Heart right ventricle (tissue), 16 donors: ENCODE measurements at regions not wholly inside any gene's neighbourhood (a gene's known extent, or its start where the extent isn't known, plus 50 kb on each side); places are given as distances from the start of the nearest gene placed in this dataset.

Source experiments
- ATAC-seq, 8 donors: fragments of 200-7000 bp; cut with Tn5 transposase; one replicate each; pipeline ENCODE4 v1.9.1; 2020; ENCODE audit warnings: mild to moderate bottlenecking in 8 of 8, moderate library complexity in 8 of 8, moderate number of reproducible peaks in 1 of 8
- DNase-seq, 2 donors: peaks; one replicate each; pipeline ENCODE4 v3.0.0-alpha.2; 2020
- H3K27ac ChIP-seq, 10 donors: fragments of 200-600 bp; sonication (generic) in 2 of 10; one replicate each; pipeline versions ENCODE4 v1.5.0 to v1.8.0; 2020 to 2022; ENCODE audit warnings: mild to moderate bottlenecking in 3 of 10
- H3K27me3 ChIP-seq, 7 donors: fragments of 200-600 bp; one replicate each; pipeline ENCODE4 v1.8.0; 2021 to 2022; ENCODE audit warnings: mild to moderate bottlenecking in 2 of 7
- H3K36me3 ChIP-seq, 9 donors: fragments of 200-600 bp; sonication (generic) in 1 of 9; one replicate each; pipeline versions ENCODE4 v1.5.0 to v1.8.0; 2020 to 2022; ENCODE audit warnings: mild to moderate bottlenecking in 2 of 9
- H3K4me1 ChIP-seq, 9 donors: fragments of 200-600 bp; sonication (generic) in 1 of 9; one replicate each; pipeline versions ENCODE4 v1.5.0 to v1.8.0; 2020 to 2022; ENCODE audit warnings: mild to moderate bottlenecking in 4 of 9
- H3K4me3 ChIP-seq, 10 donors: fragments of 200-600 bp; sonication (generic) in 2 of 10; one replicate each; pipeline versions ENCODE4 v1.5.0 to v1.8.0; 2020 to 2022; ENCODE audit warnings: mild to moderate bottlenecking in 7 of 10, moderate library complexity in 2 of 10
- H3K9me3 ChIP-seq, 11 donors: fragments of 200-600 bp in 10 of 11; sonication (generic) in 2 of 11; one replicate each; pipeline versions ENCODE4 v1.5.0 to v1.8.0; 2013 to 2022; ENCODE audit warnings: mild to moderate bottlenecking in 2 of 11, control low read depth in 1 of 11, moderate library complexity in 1 of 11
- CTCF ChIP-seq, 9 donors: fragments of 200-600 bp; sonication (generic) in 2 of 9; IDR thresholded peaks; one replicate each; pipeline versions ENCODE4 v1.5.0 to v1.8.0; 2021 to 2022; ENCODE audit warnings: antibody characterized with exemption in 9 of 9, mild to moderate bottlenecking in 5 of 9, moderate library complexity in 1 of 9
- WGBS, 2 donors: extraction: QIAGEN DNeasy Blood & Tissue Kit; methylation state at CpG; one replicate each; pipeline ENCODE4 v1.1.7; 2013; ENCODE audit warnings: inconsistent platforms in 1 of 2; 5-methylcytosine and 5-hydroxymethylcytosine counted together
- intact Hi-C, 10 donors: fragments of 100-400 bp; cut with DNase I; formaldehyde crosslinking; loops; one replicate each; pipeline versions ENCODE4 v1.11.1 to v1.14.2; 2022
- donor health status: Arrhythmogenic right ventricular cardiomyopathy.
- donor health status: ischemic (EF 13 %, LVEDD 7.1; RV severe dilation, severe dysfunction).
- donor health status: healthy with polysubstance abuse.
- donor health status: DM: no; HTN: yes; CAD: no.
- donor health status: DM: no; HTN: no; CAD: no.
- donor health status: ischemic (EF 25% LVEDD 6.9; RV normal size, moderate dysfunction).
- donor health status: ischemic (EF 25% LVEDD 5.7; RV mildly dilated, moderate dysfunction).
- donor health status: healthy.
- donor health status: DM: yes; HTN: yes; CAD: no.
- donor health status: Ischemic cardiomyopathy.
- donor health status: ischemic (EF 35%, LVEDD 5.7; RV mildly dilated, moderate dysfunction).
- donor health status: nonischemic (EF 11% LVEDD 7.7; RV severe dilation, severe dysfunction).
- donor health status: DM: yes; HTN: yes; CAD: no.
- donor health status: PGD.
- donor health status: ischemic (EF 29% LVEDD 5.4; RV normal size, mild dysfunction).
- donor health status: nonischemic (EF 23%, LVEDD 6.1; RV moderate dilation, normal function).

DNA sequence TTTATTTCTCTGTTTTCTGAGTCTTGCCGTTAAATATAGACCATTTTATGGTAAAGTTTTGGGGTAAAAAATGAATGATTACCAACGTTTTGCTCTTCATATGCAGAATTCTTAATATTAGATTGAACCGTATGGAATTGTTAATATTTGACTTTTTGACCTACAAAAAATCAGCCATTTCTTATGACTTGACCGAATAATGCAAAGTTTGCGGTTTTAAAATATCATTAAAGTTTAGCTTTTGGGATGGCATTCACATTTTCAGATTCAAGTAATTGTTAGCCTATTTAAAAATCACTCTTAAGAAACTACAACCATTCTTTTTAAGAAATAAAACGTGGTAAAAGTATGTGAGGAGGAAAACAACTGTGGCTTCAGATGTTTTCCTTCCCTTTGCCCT lies 138.0 kb downstream of the HAUS1 start:
- TF ChIP-seq CTCF (IDR thresholded peaks at IDR 0.05), result no peak
- intact Hi-C loops, result no loop called here
- Histone ChIP-seq H3K9me3 (no peaks in the 10 kb centered on the region), H3K4me3 (no peak overlapping the region), H3K4me1 (peaks cover 0 to 10% (median 0%) of the 10 kb centered on the region in 9 donors), H3K27me3 (no peaks in the 10 kb centered on the region), H3K27ac (no peak overlapping the region), H3K36me3 (peaks cover 0 to 11% (median 0%) of the 10 kb centered on the region in 9 donors)
- ATAC-seq (no peak), DNase-seq (no peak)
- 95 to 96% methylated on average over 6 of the region's 6 CpGs for WGBS, 2 donors

DNA sequence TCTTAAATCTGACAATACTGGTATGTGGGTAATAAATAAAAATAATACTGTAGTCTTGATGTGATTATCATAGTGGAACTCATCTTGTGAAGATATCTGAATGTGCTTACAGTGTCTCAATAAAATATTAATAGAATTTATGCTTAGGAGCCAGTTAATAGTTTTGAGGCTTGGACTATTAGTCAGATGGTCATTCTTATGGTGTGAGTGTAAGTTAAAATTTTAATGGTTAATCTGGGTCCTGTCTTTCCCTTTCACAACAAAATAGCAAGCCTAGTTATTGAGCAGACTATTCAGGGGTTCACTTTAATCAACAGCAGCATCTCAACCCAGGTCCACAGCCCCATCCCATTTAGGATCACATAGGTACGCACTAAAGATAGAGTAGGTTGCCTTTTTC lies 138.9 kb downstream of the HAUS1 start:
- ATAC-seq (no peak), DNase-seq (no peak)
- H3K9me3 ChIP-seq, result no peaks in the 10 kb centered on the region
- H3K27ac ChIP-seq, result no peak overlapping the region
- WGBS, 2 donors, result 3 to 51% methylated on average over 1 of the region's 1 CpG
- H3K4me1 ChIP-seq, result peaks cover 0 to 10% (median 0%) of the 10 kb centered on the region in 9 donors
- no peak for TF ChIP-seq CTCF (IDR thresholded peaks at IDR 0.05)
- no peaks in the 10 kb centered on the region for H3K27me3 ChIP-seq
- no peak overlapping the region for H3K4me3 ChIP-seq
- H3K36me3 ChIP-seq, result peaks cover 0 to 8% (median 0%) of the 10 kb centered on the region in 9 donors
- intact Hi-C loops, result no loop called here

GRCh38 chr18:46243673-46244072 lies 139.5 kb downstream of the HAUS1 start:
- ATAC-seq (no peak), DNase-seq (no peak)
- Histone ChIP-seq H3K27ac (no peak overlapping the region), H3K36me3 (peaks cover 0 to 7% (median 0%) of the 10 kb centered on the region in 9 donors), H3K4me1 (peaks cover 0 to 10% (median under 1%) of the 10 kb centered on the region in 9 donors), H3K27me3 (no peaks in the 10 kb centered on the region), H3K9me3 (no peaks in the 10 kb centered on the region), H3K4me3 (no peak overlapping the region)
- WGBS, 2 donors, result 85 to 88% methylated on average over 3 of the region's 3 CpGs
- intact Hi-C loops, result no loop called here
- no peak for TF ChIP-seq CTCF (IDR thresholded peaks at IDR 0.05)

DNA sequence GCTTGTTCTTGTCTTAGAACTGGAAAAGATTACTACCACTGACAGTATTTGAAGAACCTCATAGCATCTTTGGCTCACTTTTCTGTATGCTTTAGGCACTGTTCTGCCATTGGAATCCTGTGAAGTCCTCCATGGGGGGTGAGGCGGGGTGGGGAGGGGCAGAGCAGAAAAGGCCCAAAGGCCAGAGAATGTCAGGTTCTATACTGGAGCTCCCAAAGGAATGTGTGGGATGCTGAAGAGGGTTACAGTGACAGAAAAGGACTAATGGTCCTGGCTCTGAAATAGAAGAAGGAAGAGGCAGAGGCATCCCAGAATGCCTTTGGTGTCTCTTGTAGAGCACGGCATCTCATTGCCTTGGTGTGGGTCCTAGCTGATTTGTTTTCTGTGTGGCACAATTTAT lies 141.9 kb downstream of the HAUS1 start:
- peaks cover 0 to 32% (median 18%) of the 10 kb centered on the region in 9 donors for H3K4me1 ChIP-seq
- intact Hi-C loops, result no loop called here
- H3K27ac ChIP-seq, result no peak overlapping the region
- no peak for TF ChIP-seq CTCF (IDR thresholded peaks at IDR 0.05)
- no peaks in the 10 kb centered on the region for H3K9me3 ChIP-seq
- DNase-seq (no peak), ATAC-seq (no peak)
- H3K36me3 ChIP-seq, result peaks cover 0 to 7% (median 0%) of the 10 kb centered on the region in 9 donors
- 78 to 82% methylated on average over 2 of the region's 2 CpGs for WGBS, 2 donors
- no peaks in the 10 kb centered on the region for H3K27me3 ChIP-seq
- no peak overlapping the region for H3K4me3 ChIP-seq
